ENCODE measurements at regions not wholly inside any gene's neighbourhood (a gene's known extent, or its start where the extent isn't known, plus 50 kb on each side); places are given as distances from the start of the nearest gene placed in this dataset.

DNA sequence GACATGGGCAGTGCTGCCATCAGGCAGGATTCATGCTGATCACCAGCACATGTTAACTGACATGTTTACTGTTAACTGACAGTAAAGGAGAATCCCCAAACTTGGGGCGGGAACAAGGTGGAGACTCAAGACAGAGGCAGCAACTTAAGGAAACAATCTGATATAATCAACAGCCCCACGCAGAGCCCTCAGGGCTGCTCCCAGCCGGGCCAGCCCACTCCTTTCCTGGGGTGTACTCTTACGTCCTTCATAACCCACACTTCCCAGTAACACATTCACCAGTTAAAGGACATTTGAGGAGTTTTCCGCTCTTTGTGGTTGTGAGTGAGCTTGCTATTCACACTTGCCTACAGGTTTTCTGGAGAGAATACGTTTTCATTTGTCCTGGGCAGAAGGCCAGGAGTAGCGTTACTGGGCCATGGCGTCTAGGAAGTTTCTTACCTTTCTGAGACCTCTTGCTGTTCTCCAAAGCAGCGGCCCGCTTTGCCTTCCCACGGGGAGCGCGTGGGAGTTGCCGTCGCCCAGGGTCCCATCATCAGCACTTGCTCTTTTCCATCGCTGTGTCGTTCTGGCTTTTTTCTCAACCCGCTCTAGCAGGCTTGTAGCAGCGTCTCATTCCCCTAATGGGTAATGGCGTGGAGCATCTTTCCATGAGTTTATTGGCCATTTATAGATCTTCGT, 56.4 kb downstream of the FOXF2 start:
- TF ChIP-seq, protein P1, sequence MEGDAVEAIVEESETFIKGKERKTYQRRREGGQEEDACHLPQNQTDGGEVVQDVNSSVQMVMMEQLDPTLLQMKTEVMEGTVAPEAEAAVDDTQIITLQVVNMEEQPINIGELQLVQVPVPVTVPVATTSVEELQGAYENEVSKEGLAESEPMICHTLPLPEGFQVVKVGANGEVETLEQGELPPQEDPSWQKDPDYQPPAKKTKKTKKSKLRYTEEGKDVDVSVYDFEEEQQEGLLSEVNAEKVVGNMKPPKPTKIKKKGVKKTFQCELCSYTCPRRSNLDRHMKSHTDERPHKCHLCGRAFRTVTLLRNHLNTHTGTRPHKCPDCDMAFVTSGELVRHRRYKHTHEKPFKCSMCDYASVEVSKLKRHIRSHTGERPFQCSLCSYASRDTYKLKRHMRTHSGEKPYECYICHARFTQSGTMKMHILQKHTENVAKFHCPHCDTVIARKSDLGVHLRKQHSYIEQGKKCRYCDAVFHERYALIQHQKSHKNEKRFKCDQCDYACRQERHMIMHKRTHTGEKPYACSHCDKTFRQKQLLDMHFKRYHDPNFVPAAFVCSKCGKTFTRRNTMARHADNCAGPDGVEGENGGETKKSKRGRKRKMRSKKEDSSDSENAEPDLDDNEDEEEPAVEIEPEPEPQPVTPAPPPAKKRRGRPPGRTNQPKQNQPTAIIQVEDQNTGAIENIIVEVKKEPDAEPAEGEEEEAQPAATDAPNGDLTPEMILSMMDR (IDR thresholded peaks at IDR 0.05), result no peak
- no peak for TF ChIP-seq POLR2A (IDR thresholded peaks at IDR 0.05)

Data from Peyer's patch (tissue), 4 donors.